ENCODE measurements at regions not wholly inside any gene's neighbourhood (a gene's known extent, or its start where the extent isn't known, plus 50 kb on each side); places are given as distances from the start of the nearest gene placed in this dataset.

- no peak for DNase-seq (ENCODE audit: low spot score)
These were observed 89.8 kb upstream of the NEUROD1 start for GRCh38 chr2:181770150-181770549.

GRCh38 chr2:181771356-181771755 is 91.0 kb upstream of the NEUROD1 start:
- DNase-seq (ENCODE audit: low spot score) = no peak

GRCh38 chr2:181772334-181772733 is 92.0 kb upstream of the NEUROD1 start:
- DNase-seq (ENCODE audit: low spot score) = no peak

DNA sequence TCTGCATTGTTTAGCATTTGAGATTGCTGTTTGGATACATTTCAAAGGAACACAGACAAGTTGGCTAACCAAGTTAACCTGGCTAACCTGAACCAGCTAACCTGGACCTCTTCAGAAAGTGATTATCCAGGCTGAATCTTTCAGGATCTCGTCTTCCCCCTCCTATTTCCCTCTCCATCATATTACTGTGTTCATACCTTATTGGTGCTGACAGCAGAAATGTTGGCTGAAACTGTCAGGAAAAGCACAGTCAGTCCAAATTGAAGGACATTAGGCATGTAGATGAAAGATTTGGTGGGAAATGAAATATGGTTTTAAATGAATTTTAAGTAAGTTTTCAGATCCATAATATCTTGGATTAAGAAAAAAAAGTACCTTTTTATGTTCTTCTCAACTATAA is 92.5 kb upstream of the NEUROD1 start:
- DNase-seq (ENCODE audit: low spot score) = no peak

- DNase-seq (ENCODE audit: low spot score) = no peak
These were observed 94.4 kb upstream of the NEUROD1 start for GRCh38 chr2:181774685-181775084.

DNA sequence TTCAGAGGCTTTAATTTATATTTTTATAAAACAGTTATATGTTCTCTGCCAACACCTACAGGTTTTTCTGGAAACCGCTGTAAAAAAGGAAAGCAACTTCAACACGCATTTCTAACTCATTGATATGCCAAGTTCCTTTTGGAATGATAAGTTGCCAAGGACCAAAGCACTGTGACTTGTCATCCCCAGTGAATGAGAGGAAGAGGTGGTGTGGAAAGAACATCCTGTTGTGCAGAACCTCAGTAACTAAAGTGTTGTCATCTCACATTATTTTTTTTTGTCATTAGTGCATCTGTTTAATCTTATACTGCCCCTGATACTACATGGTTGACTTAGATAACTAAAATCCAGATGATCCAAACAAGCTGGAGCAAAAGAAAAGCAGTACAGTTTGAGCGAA is 96.0 kb upstream of the NEUROD1 start:
- no peak for DNase-seq (ENCODE audit: low spot score)

- no peak for DNase-seq (ENCODE audit: low spot score)
These were observed 97.4 kb upstream of the NEUROD1 start for GRCh38 chr2:181777734-181778133.

DNA sequence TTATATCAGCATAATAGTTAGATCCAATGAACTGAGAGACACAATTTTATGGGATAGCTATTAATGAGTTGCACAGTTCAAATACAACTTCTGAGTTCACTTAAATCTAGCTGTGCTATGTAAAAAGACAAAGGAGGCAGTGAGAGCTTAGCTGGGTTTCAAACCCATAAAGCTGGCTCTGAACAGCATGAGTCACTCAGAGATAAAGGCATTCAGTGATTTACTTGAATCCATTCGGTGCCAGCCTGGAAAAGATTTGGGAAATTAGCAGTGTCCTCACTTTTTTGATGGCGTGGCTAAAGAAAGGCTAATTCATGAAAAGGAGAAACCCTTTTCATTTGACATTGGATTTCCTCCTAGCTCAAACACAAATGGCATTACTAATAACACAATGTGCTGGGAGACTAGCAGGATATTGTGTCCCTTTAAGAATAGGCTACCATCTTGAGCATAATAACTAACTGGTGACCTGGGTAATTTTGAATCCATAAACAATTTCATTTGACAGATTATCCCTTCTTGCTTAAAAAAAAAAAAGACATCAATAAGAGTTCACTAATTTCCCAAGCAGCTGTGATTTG is 98.4 kb upstream of the NEUROD1 start:
- peak; percentile 84 for DNase-seq (ENCODE audit: low spot score)

- peak; percentile 51 for DNase-seq (ENCODE audit: low spot score)
These were observed 99.1 kb upstream of the NEUROD1 start for GRCh38 chr2:181779288-181780021.

- peak; percentile 76 for DNase-seq (ENCODE audit: low spot score)
These were observed 99.8 kb upstream of the NEUROD1 start for GRCh38 chr2:181780047-181780651.

DNA sequence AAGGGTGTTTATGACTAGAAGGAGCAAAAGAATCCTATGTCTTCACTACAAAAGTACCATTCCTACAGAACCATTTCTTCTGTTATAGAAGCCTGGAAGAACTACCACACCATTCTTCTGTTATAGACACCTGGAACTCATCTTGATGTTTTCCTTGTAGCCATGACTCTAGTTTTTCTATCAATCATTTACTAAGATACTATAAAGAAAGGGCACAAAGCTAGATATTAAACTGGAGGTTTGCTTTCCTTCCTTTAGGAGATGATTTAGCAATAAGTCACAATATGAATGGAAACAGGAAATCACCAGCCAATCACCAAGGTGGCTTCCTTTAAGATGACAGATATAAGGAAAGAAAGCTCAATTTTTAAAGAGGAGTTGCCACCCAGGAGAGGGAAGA is 100.3 kb upstream of the NEUROD1 start:
- no peak for DNase-seq (ENCODE audit: low spot score)

DNA sequence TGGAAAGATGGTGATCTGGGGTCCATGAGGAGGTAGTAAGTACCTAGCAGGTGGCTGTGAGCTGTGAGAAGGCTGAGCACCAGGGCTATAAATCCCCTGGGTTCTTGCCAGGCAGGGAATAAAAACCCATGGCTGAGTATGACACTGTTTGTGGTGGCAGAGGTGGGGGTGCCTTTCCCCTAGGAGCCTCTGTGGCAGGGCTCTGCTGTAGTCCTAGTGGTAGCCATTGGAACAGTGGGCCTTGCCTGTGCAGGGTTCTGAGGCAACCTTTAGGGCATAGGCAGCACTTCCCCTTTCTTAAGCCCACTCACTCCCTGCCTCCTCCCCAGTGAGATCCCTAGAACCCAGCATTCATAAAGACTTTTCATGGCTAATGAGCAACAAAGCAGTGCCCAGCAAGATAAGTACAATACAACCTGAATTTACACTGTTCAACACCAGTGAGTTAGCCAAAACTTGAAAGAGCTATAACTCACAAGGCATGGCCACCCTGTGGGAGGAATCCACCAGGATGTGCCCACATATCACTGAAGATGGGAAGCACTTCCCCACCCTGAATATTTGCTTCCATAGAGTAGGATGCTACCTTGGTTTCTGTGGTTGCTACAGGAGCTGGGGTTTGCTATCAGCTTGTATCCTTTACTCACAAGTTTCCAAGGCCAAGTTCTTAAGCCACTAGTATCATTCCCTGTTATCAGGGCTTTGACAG is 100.9 kb upstream of the NEUROD1 start:
- no peak for DNase-seq (ENCODE audit: low spot score)

DNA sequence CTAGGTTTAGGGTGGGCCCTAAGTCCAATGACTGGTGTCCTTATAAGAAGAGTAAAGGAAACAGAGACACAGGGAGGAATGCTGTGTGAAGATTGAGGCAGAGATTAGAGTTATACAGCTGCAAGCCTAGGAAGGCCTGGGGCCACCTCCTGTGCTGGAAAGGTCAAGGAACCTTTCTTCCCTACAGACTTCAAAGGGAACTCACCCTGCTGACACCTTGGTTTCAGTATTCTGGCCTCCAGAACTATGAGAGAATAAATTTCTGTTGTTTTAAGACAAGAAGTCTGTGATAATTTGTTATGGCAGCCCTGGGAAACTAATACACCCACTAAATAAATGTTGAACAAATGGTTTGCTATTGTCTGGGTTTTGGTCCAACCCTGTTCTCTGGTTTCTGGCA is 102.3 kb upstream of the NEUROD1 start:
- no peak for DNase-seq (ENCODE audit: low spot score)

- no peak for DNase-seq (ENCODE audit: low spot score)
These were observed 104.2 kb upstream of the NEUROD1 start for GRCh38 chr2:181784556-181784955.

- no peak for DNase-seq (ENCODE audit: low spot score)
These were observed 105.5 kb upstream of the NEUROD1 start for GRCh38 chr2:181785691-181786344.

DNA sequence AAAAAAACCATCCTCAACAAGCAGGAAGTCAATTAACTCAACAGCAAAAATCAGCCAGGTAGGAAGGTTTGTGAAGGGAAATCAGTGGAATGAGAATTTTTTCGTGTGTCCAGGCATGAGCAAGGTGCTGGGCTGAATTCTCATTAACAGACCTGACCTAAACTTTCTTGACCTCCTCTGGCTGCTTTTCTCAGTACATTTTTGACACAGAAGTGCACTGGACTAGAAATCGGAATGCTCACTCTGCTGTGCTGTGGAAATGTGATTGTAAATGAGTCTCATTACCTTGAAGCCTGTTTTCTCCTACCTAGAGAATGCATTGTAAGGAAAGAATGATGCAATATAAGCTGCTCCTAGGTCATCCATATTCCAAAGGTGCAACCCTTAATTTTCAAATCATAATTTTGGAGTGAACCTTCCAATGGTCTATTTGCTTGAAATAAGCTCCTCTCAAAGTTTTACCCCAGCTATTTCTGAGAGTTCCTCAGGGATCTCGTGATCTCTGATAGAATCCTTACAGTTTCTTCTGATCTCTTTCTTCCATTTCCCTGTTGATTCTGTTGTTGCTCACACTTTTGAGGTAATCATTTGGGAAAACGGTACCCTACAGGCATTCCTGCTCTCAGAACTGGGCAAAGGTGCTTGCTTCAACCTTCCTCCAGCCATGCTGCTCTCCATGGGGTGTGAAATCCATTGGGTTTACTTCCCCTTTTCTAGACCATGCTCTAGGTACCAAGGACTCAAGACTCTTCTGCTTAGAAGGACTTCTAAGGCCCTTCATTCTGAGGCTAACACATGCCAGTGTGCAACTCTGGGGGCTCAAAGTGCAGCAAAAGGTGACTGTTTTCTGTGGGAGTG is 104.9 kb upstream of the ITPRID2 start:
- DNase-seq (ENCODE audit: low spot score) = no peak

- DNase-seq (ENCODE audit: low spot score) = no peak
These were observed 104.1 kb upstream of the ITPRID2 start for GRCh38 chr2:181787310-181788048.

DNA sequence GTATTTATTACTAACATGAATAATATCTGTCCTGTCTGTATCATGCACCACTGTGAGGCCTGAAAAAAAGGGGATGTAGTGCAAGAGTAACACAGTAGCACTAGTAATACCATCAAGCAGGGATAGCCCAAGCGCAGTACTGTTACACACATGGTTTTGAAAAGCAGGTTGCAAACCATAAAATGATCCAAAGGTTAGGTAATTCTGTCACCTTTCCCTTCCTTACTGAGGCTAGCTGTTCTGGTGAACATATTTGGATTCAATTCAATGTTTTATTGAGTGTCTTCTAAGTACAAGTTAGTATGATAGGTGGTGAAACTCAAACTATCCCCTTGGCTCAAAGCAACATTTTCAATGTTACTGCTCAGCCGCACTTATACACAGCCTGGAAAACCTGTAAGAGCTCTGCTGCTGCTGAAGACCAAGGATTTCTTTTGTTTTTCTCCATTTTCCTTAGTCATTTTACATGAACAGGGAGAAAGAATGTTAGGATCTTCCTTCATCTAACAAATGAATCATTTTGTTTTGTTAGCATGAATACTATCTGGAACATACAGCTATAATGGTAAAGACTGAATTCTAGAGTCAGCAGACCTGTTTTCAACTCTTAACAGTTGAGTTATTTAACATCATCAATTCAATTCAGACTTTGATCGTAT is 102.5 kb upstream of the ITPRID2 start:
- DNase-seq (ENCODE audit: low spot score) = no peak

GRCh38 chr2:181789827-181790448 is 101.6 kb upstream of the ITPRID2 start:
- no peak for DNase-seq (ENCODE audit: low spot score)

All from COLO829 (cell line).